HCT116 (cell line): ENCODE measurements at regions not wholly inside any gene's neighbourhood (a gene's known extent, or its start where the extent isn't known, plus 50 kb on each side); places are given as distances from the start of the nearest gene placed in this dataset.

Experiments used
- ATAC-seq: fragments of 200-7000 bp; cut with Tn5 transposase; 2 replicates; pipeline ENCODE4 v1.9.1; 2020; ENCODE audit warnings: mild to moderate bottlenecking, moderate library complexity
- BruUV-seq: library from RNA; stranded (reverse); fragments of 400-500 nt; replicated peaks from 2 replicates; lab custom pipeline; 2021; lab: Mats Ljungman, UMichigan
- CTCF ChIA-PET: fragments of 300-600 bp; sonication (Branson Sonifier 250); formaldehyde crosslinking; loops from one replicate; lab custom pipeline; 2021; ENCODE audit warnings: antibody characterized with exemption; lab: Charles Lee
- POLR2A ChIA-PET: fragments of 300-600, 350-600 bp; sonication (Branson Sonifier 250); formaldehyde crosslinking; loops from one replicate; lab custom pipeline; 2021; ENCODE audit warnings: antibody characterized with exemption; lab: Charles Lee
- RAD21 ChIA-PET, 2 experiments: fragments of 300-600 bp; sonication (Branson Sonifier 250); formaldehyde crosslinking; loops; one replicate each; lab custom pipeline; 2023; ENCODE audit warnings: low total read pairs in 2 of 2; ENCODE audit not compliant: uncharacterized antibody in 2 of 2, unreplicated experiment in 2 of 2, low non-redundant PET in 1 of 2; lab: Charles Lee
- DNase-seq: peaks from one replicate; pipeline ENCODE4 v3.0.0-alpha.2; 2010; ENCODE audit warnings: low read depth, low spot score
- H2AFZ ChIP-seq: fragments of 200-600 bp; shearing (Covaris generic), sonication (generic); 2 replicates; pipeline ENCODE4 v1.6.1; 2017; ENCODE audit warnings: low read depth, mixed run types, mixed read lengths, antibody characterized with exemption, low read length; ENCODE audit not compliant: poor library complexity, severe bottlenecking
- H3K27ac ChIP-seq: 2 replicates; pipeline ENCODE4 v1.5.1; 2012; ENCODE audit warnings: low read depth, low read length
- H3K27me3 ChIP-seq: fragments of 200-600 bp; sonication (generic); 2 replicates; pipeline ENCODE4 v1.6.1; 2016; ENCODE audit warnings: mixed run types, low read length, mixed read lengths; ENCODE audit not compliant: insufficient read depth
- H3K36me3 ChIP-seq, 2 experiments: fragments of 200-500 bp in 1 of 2; fragments of 200-600 bp in 1 of 2; sonication (Bioruptor generic) in 1 of 2; sonication (generic) in 1 of 2; 2 replicates each; pipeline versions ENCODE4 v1.5.1 to v1.6.1; 2014 to 2016; ENCODE audit warnings: low read length in 2 of 2, inconsistent platforms in 1 of 2, mixed read lengths in 1 of 2, mixed run types in 1 of 2; ENCODE audit not compliant: insufficient read depth in 2 of 2, control insufficient read depth in 1 of 2
- H3K4me1 ChIP-seq, 2 experiments: fragments of 200-600 bp in 1 of 2; sonication (generic) in 1 of 2; 2 replicates each; pipeline versions ENCODE4 v1.5.1 to v1.6.1; 2012 to 2017; ENCODE audit warnings: low read length in 2 of 2, inconsistent platforms in 1 of 2, mild to moderate bottlenecking in 1 of 2, mixed read lengths in 1 of 2, mixed run types in 1 of 2, moderate library complexity in 1 of 2; ENCODE audit not compliant: insufficient read depth in 2 of 2, control insufficient read depth in 1 of 2
- H3K4me2 ChIP-seq: fragments of 200-600 bp; sonication (generic); 2 replicates; pipeline ENCODE4 v1.6.1; 2017; ENCODE audit warnings: mixed run types, low read length, mixed read lengths
- H3K4me3 ChIP-seq, 2 experiments: fragments of 200-600 bp in 1 of 2; sonication (generic) in 1 of 2; replicated peaks in 1 of 2; 2 replicates each; pipeline ENCODE4 v1.5.1; 2011 to 2016; ENCODE audit warnings: low read length in 2 of 2, control low read depth in 1 of 2, low read depth in 1 of 2, mild to moderate bottlenecking in 1 of 2, mixed read lengths in 1 of 2, mixed run types in 1 of 2
- H3K79me2 ChIP-seq: fragments of 200-600 bp; sonication (generic); 2 replicates; pipeline ENCODE4 v1.6.1; 2017; ENCODE audit warnings: mild to moderate bottlenecking, mixed run types, low read length, moderate library complexity, mixed read lengths; ENCODE audit not compliant: insufficient read depth
- H3K9ac ChIP-seq: fragments of 200-600 bp; sonication (generic); 2 replicates; pipeline ENCODE4 v1.6.1; 2016; ENCODE audit warnings: low read length, mixed read lengths
- H3K9me2 ChIP-seq: fragments of 200-600 bp; sonication (generic), shearing (Covaris generic); 2 replicates; pipeline ENCODE4 v1.6.1; 2017; ENCODE audit warnings: mixed run types, mild to moderate bottlenecking, moderate library complexity; ENCODE audit not compliant: insufficient read depth
- H3K9me3 ChIP-seq, 2 experiments: fragments of 200-500 bp in 1 of 2; fragments of 200-600 bp in 1 of 2; sonication (Bioruptor generic) in 1 of 2; sonication (generic) in 1 of 2; 2 replicates each; pipeline ENCODE4 v1.6.1; 2014 to 2017; ENCODE audit warnings: low read length in 2 of 2, mixed read lengths in 2 of 2, inconsistent platforms in 1 of 2, low read depth in 1 of 2, mild to moderate bottlenecking in 1 of 2, mixed run types in 1 of 2, moderate library complexity in 1 of 2; ENCODE audit not compliant: control insufficient read depth in 1 of 2, insufficient read depth in 1 of 2
- H4K20me1 ChIP-seq: fragments of 200-600 bp; sonication (generic), shearing (Covaris generic); 2 replicates; pipeline ENCODE4 v1.6.1; 2017; ENCODE audit warnings: mixed run types, mild to moderate bottlenecking, moderate library complexity; ENCODE audit not compliant: insufficient read depth
- CBX3 ChIP-seq: IDR thresholded peaks from 2 replicates; pipeline ENCODE4 v1.6.1; 2012; ENCODE audit warnings: low read depth
- CEBPB ChIP-seq: IDR thresholded peaks from 2 replicates; pipeline ENCODE4 v1.6.1; 2012; ENCODE audit warnings: low read depth
- CTCF ChIP-seq, 3 experiments: fragments of 200-600 bp in 1 of 3; sonication (generic) in 1 of 3; IDR thresholded peaks in 2 of 3; conservative IDR thresholded peaks in 1 of 3; 2 replicates each; pipeline ENCODE4 v1.5.1; 2012 to 2017; ENCODE audit warnings: low read depth in 2 of 3, low read length in 2 of 3, antibody characterized with exemption in 1 of 3, borderline replicate concordance in 1 of 3, control low read depth in 1 of 3, mild to moderate bottlenecking in 1 of 3, mixed read lengths in 1 of 3, mixed run types in 1 of 3, moderate library complexity in 1 of 3; ENCODE audit not compliant: insufficient read depth in 1 of 3
- EGR1 ChIP-seq: IDR thresholded peaks from 2 replicates; pipeline ENCODE4 v1.6.1; 2012; ENCODE audit warnings: low read depth
- ELF1 ChIP-seq: IDR thresholded peaks from 2 replicates; pipeline ENCODE4 v1.6.1; 2012; ENCODE audit warnings: low read depth, borderline replicate concordance
- FOSL1 ChIP-seq: IDR thresholded peaks from 2 replicates; pipeline ENCODE4 v1.6.1; 2012; ENCODE audit warnings: low read depth
- MAX ChIP-seq: IDR thresholded peaks from 2 replicates; pipeline ENCODE4 v1.6.1; 2012
- POLR2A ChIP-seq: IDR thresholded peaks from 2 replicates; pipeline ENCODE4 v1.7.0; 2011; ENCODE audit warnings: borderline replicate concordance; ENCODE audit not compliant: insufficient read depth, insufficient read length; ENCODE audit errors: extremely low read depth
- POLR2AphosphoS5 ChIP-seq: IDR thresholded peaks from 2 replicates; pipeline ENCODE4 v1.6.1; 2011; ENCODE audit warnings: mild to moderate bottlenecking, low read depth, low read length, moderate library complexity
- RAD21 ChIP-seq: IDR thresholded peaks from 2 replicates; pipeline ENCODE4 v1.6.1; 2012; ENCODE audit warnings: low read depth, mild to moderate bottlenecking
- REST ChIP-seq: IDR thresholded peaks from 2 replicates; pipeline ENCODE4 v1.6.1; 2012; ENCODE audit warnings: low read depth
- SIN3A ChIP-seq: IDR thresholded peaks from 2 replicates; pipeline ENCODE4 v1.6.1; 2012; ENCODE audit warnings: low read depth
- SP1 ChIP-seq: IDR thresholded peaks from 2 replicates; pipeline ENCODE4 v1.6.1; 2012; ENCODE audit warnings: low read depth
- SRF ChIP-seq: IDR thresholded peaks from 2 replicates; pipeline ENCODE4 v1.6.1; 2012; ENCODE audit warnings: low read depth
- YY1 ChIP-seq: IDR thresholded peaks from 2 replicates; pipeline ENCODE4 v1.6.1; 2011; ENCODE audit warnings: low read length, low read depth, moderate library complexity, mild to moderate bottlenecking; ENCODE audit not compliant: insufficient replicate concordance; ENCODE audit errors: extremely low read depth
- ZBTB33 ChIP-seq: IDR thresholded peaks from 2 replicates; pipeline ENCODE4 v1.6.1; 2011; ENCODE audit warnings: mild to moderate bottlenecking, low read length, moderate library complexity; ENCODE audit not compliant: insufficient replicate concordance; ENCODE audit errors: extremely low read depth
- ZFX ChIP-seq: fragments of 450-650 bp; IDR thresholded peaks from 2 replicates; pipeline ENCODE4 v1.6.1; 2017
- ZNF274 ChIP-seq: fragments of 200-500 bp; sonication (Bioruptor generic); IDR thresholded peaks from 2 replicates; pipeline ENCODE4 v1.6.1; 2014; ENCODE audit warnings: mild to moderate bottlenecking, low read depth, low read length, inconsistent platforms
- intact Hi-C: fragments of 100-400 bp; cut with micrococcal nuclease; formaldehyde crosslinking; loops from 2 replicates; pipeline ENCODE4 v1.10.0; 2022

GRCh38 chr7:118078015-118078414, 105.9 kb upstream of the LSM8 start:
- DNase-seq (no peak), ATAC-seq (no peak)
- ChIA-PET RAD21 (no interaction called here), CTCF (no interaction called here), POLR2A (no interaction called here)
- Histone ChIP-seq H3K79me2 (no peaks in the 10 kb centered on the region), H3K4me3 (no peak overlapping the region), H3K27me3 (no peaks in the 10 kb centered on the region), H3K36me3 (no peaks in the 10 kb centered on the region), H3K27ac (no peak overlapping the region), H2AFZ (no peak overlapping the region), H4K20me1 (no peaks in the 10 kb centered on the region), H3K4me2 (no peak overlapping the region), H3K4me1 (peaks cover 4 to 10% of the 10 kb centered on the region in 2 experiments; a peak in 3 of 4 replicates), H3K9me3 (no peaks in the 10 kb centered on the region), H3K9me2 (no peaks in the 10 kb centered on the region), H3K9ac (no peak overlapping the region)
- BruUV-seq: no TSS peak
- intact Hi-C loops: no loop called here
- TF ChIP-seq ZFX (no peak), FOSL1 (no peak), SRF (no peak), CBX3 (no peak), ELF1 (no peak), EGR1 (no peak), YY1 (no peak), ZNF274 (no peak), POLR2A (no peak), ZBTB33 (no peak), MAX (no peak), CTCF (IDR thresholded peaks at IDR 0.05 in 2 of 3, conservative IDR thresholded peaks at IDR 0.05 in 1 of 3; ENCODE audit: borderline replicate concordance in 1 of 3, insufficient read depth in 1 of 3, low read depth in 2 of 3, low read length in 2 of 3) (no peak), SP1 (no peak), POLR2AphosphoS5 (no peak), REST (no peak), SIN3A (no peak), CEBPB (no peak), RAD21 (no peak)
